ENCODE measurements at regions not wholly inside any gene's neighbourhood (a gene's known extent, or its start where the extent isn't known, plus 50 kb on each side); places are given as distances from the start of the nearest gene placed in this dataset.
A peak's percentile ranks its signal among the peaks of the same experiment; 100 is the strongest.

DNA sequence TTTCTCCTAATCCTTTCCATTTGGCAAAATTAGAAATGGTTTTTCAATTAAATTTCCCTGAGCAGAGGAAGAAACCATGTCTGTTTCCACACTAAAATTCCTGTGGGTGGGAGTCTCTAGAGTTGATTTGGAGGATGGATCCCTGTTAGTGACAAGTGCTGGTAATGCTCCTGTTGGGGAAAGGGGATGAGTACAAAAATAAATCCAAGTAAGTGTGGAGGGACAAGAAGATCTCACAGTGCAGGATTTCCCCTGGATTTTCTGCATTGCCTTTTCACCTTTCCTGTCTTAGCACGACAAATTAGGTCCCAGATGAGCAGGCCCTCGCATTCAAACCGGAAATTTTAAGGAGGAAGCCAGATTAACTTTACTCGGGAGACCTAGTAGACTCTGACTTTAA is 107.5 kb downstream of the DAD1 start:
- H3K27ac ChIP-seq: no peak overlapping the region
- intact Hi-C loops (cut with DNase I): no loop called here
- DNase-seq: no peak
- H3K9me3 ChIP-seq: no peaks in the 10 kb centered on the region
- peaks cover 0 to 10% of the 10 kb centered on the region in 2 donors for H3K4me1 ChIP-seq
- no peak for TF ChIP-seq POLR2A (IDR thresholded peaks at IDR 0.05)
- TF ChIP-seq, protein P1, sequence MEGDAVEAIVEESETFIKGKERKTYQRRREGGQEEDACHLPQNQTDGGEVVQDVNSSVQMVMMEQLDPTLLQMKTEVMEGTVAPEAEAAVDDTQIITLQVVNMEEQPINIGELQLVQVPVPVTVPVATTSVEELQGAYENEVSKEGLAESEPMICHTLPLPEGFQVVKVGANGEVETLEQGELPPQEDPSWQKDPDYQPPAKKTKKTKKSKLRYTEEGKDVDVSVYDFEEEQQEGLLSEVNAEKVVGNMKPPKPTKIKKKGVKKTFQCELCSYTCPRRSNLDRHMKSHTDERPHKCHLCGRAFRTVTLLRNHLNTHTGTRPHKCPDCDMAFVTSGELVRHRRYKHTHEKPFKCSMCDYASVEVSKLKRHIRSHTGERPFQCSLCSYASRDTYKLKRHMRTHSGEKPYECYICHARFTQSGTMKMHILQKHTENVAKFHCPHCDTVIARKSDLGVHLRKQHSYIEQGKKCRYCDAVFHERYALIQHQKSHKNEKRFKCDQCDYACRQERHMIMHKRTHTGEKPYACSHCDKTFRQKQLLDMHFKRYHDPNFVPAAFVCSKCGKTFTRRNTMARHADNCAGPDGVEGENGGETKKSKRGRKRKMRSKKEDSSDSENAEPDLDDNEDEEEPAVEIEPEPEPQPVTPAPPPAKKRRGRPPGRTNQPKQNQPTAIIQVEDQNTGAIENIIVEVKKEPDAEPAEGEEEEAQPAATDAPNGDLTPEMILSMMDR (IDR thresholded peaks at IDR 0.05): no peak
- H3K36me3 ChIP-seq: no peaks in the 10 kb centered on the region
- no peaks in the 10 kb centered on the region for H3K27me3 ChIP-seq
- no peak overlapping the region for H3K4me3 ChIP-seq (replicated peaks in 1 of 3)
- WGBS, 2 donors: 62 to 69% methylated on average over 4 of the region's 4 CpGs

DNA sequence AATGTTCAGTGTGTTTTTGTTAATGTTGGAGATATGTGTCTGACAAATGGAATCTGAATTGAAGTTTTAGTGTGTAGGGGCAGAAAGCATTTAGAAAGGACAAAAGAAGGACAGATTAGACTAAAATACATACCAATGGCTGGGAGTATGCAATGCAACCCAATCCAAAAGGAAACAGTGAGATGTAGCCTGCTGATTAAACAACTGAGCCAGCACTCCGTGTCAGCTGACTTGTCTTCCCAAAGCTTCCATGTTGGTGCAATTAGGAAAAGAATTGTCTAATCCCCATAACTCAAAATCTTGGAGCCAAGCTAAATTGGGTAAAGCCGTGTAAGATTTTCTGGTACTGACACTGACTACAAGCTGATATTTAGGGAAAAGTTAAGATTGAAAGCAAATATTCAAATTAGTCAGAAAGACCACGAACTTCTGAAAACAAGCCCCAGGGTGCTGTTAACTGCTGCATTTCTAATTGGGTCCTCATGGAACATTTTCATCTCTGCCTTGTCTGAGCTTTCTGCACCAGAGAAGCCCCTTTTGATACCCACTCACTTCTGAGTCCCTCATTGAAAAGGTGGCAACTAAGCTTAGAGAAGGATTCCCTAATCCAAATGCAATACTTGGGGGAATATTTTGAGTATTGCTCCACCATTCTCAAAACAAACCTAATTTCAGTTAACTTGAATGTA is 109.1 kb downstream of the DAD1 start:
- H3K27me3 ChIP-seq: no peaks in the 10 kb centered on the region
- no peaks in the 10 kb centered on the region for H3K9me3 ChIP-seq
- DNase-seq: no peak
- no peak overlapping the region for H3K27ac ChIP-seq
- WGBS, 2 donors: 53 to 57% methylated on average over 3 of the region's 3 CpGs
- no peak overlapping the region for H3K4me3 ChIP-seq (replicated peaks in 1 of 3)
- TF ChIP-seq, protein P1 (IDR thresholded peaks at IDR 0.05): no peak
- no peak for TF ChIP-seq POLR2A (IDR thresholded peaks at IDR 0.05)
- peaks cover 0 to 13% of the 10 kb centered on the region in 2 donors for H3K4me1 ChIP-seq
- H3K36me3 ChIP-seq: no peaks in the 10 kb centered on the region
- intact Hi-C loops (cut with DNase I): no loop called here

DNA sequence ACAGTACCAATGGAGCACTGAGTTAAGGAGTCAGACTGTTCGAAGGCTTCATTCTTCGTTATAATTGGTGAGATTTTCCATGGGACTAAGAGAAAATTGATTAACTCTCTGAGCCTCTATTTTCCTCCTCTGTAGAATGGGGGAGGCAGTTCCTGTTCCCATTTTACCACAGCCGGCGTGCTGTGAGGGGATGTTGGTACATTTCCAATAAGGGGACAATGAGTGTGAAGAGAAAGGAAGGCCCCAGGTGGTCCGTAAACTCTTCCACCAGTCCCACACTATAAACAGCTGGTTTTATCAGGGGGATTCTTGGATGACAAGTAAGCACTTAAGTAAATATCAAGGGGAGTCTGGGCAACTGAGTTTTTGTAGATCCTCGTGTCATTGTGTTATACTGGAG is 109.9 kb downstream of the DAD1 start:
- Histone ChIP-seq H3K4me1 (peaks cover 0 to 14% of the 10 kb centered on the region in 2 donors), H3K36me3 (no peaks in the 10 kb centered on the region), H3K9me3 (no peaks in the 10 kb centered on the region), H3K27me3 (no peaks in the 10 kb centered on the region), H3K4me3 (replicated peaks in 1 of 3) (no peak overlapping the region), H3K27ac (no peak overlapping the region)
- 78 to 84% methylated on average over 6 of the region's 6 CpGs for WGBS, 2 donors
- TF ChIP-seq POLR2A (IDR thresholded peaks at IDR 0.05): no peak
- TF ChIP-seq, protein P1 (IDR thresholded peaks at IDR 0.05): no peak
- no peak for DNase-seq
- intact Hi-C loops (cut with DNase I): no loop called here

- H3K9me3 ChIP-seq: no peaks in the 10 kb centered on the region
- peak overlapping the region in 1 of 3 donors; percentile 4 for H3K27ac ChIP-seq
- TF ChIP-seq POLR2A (IDR thresholded peaks at IDR 0.05): no peak
- TF ChIP-seq, protein P1 (IDR thresholded peaks at IDR 0.05): no peak
- no peak for DNase-seq
- H3K4me3 ChIP-seq (replicated peaks in 1 of 3): no peak overlapping the region
- H3K4me1 ChIP-seq: peaks cover 0 to 14% of the 10 kb centered on the region in 2 donors
- WGBS, 2 donors: 26 to 29% methylated on average over 3 of the region's 3 CpGs
- no peaks in the 10 kb centered on the region for H3K27me3 ChIP-seq
- intact Hi-C loops (cut with DNase I): no loop called here
- no peaks in the 10 kb centered on the region for H3K36me3 ChIP-seq
Observed at GRCh38 chr14:22478670-22479069, 110.4 kb downstream of the DAD1 start.

GRCh38 chr14:22478247-22478646 is 110.8 kb downstream of the DAD1 start:
- WGBS, 2 donors: 58 to 63% methylated on average over 4 of the region's 4 CpGs
- H3K4me1 ChIP-seq: peaks cover 0 to 14% of the 10 kb centered on the region in 2 donors
- no peak overlapping the region for H3K27ac ChIP-seq
- intact Hi-C loops (cut with DNase I): no loop called here
- no peaks in the 10 kb centered on the region for H3K9me3 ChIP-seq
- H3K36me3 ChIP-seq: no peaks in the 10 kb centered on the region
- no peak for DNase-seq
- no peak overlapping the region for H3K4me3 ChIP-seq (replicated peaks in 1 of 3)
- no peaks in the 10 kb centered on the region for H3K27me3 ChIP-seq
- TF ChIP-seq POLR2A (IDR thresholded peaks at IDR 0.05): no peak
- TF ChIP-seq, protein P1 (IDR thresholded peaks at IDR 0.05): no peak
